ENCODE measurements at regions not wholly inside any gene's neighbourhood (a gene's known extent, or its start where the extent isn't known, plus 50 kb on each side); places are given as distances from the start of the nearest gene placed in this dataset.
A peak's percentile ranks its signal among the peaks of the same experiment; 100 is the strongest.

GRCh38 chr18:30004965-30005364 lies 1037.6 kb downstream of the DSC3 start:
- no peak overlapping the region for H3K4me3 ChIP-seq (replicated peaks in 1 of 2; ENCODE audit: low read depth in 2 of 2, low read length in 2 of 2)
- no peak for DNase-seq (ENCODE audit: low read depth in 2 of 2)
- no peak for TF ChIP-seq CTCF (IDR thresholded peaks at IDR 0.05; ENCODE audit: low read depth, low read length)

GRCh38 chr18:29982218-29982617 lies 1060.3 kb downstream of the DSC3 start:
- DNase-seq (ENCODE audit: low read depth in 2 of 2) = no peak
- TF ChIP-seq CTCF (IDR thresholded peaks at IDR 0.05; ENCODE audit: low read depth, low read length) = no peak
- no peak overlapping the region for H3K4me3 ChIP-seq (replicated peaks in 1 of 2; ENCODE audit: low read depth in 2 of 2, low read length in 2 of 2)

DNA sequence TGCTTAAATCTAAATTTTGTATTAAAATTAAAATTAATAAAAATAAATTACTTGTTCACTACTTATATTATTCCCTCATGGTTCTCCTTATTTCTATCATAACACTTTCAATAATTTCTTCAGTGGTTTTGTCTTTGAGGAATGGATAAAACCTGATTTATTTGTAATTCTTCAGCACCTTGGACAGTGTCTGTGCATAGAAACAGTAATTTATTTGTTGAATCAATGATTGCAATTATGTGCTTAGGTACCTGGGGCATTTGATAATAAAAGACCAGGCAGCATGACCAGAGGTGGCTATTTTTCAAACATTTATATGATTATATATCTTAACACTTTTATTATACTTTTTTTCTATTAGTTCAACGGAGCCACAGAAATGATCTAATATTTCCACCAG lies 1062.7 kb downstream of the DSC3 start:
- TF ChIP-seq CTCF (IDR thresholded peaks at IDR 0.05; ENCODE audit: low read depth, low read length) = no peak
- DNase-seq (ENCODE audit: low read depth in 2 of 2) = peak in 1 of 2 donors; percentile 16
- no peak overlapping the region for H3K4me3 ChIP-seq (replicated peaks in 1 of 2; ENCODE audit: low read depth in 2 of 2, low read length in 2 of 2)

DNA sequence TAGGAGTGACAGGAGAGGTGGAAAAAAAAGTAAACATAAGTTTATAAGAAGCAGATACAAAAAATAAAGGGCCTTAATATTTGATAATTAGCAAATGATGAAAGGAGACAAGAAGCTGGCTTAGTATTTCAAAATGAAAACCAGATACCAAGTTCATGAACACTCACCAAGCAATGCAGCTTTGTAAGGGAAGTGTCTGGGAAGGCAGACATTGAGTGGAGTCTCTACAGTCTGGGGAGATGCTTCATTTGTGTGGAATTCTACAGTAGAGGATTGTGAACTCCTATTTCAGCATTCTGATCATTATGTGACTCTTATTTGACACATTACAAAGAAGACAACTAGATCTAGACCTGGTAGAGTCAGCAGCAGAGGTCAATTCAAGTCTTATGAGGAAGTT lies 1072.7 kb downstream of the DSC3 start:
- TF ChIP-seq CTCF (IDR thresholded peaks at IDR 0.05; ENCODE audit: low read depth, low read length) = no peak
- no peak for DNase-seq (ENCODE audit: low read depth in 2 of 2)
- no peak overlapping the region for H3K4me3 ChIP-seq (replicated peaks in 1 of 2; ENCODE audit: low read depth in 2 of 2, low read length in 2 of 2)

GRCh38 chr18:29962579-29962978 lies 1080.0 kb downstream of the DSC3 start:
- no peak for TF ChIP-seq CTCF (IDR thresholded peaks at IDR 0.05; ENCODE audit: low read depth, low read length)
- DNase-seq (ENCODE audit: low read depth in 2 of 2) = no peak

DNA sequence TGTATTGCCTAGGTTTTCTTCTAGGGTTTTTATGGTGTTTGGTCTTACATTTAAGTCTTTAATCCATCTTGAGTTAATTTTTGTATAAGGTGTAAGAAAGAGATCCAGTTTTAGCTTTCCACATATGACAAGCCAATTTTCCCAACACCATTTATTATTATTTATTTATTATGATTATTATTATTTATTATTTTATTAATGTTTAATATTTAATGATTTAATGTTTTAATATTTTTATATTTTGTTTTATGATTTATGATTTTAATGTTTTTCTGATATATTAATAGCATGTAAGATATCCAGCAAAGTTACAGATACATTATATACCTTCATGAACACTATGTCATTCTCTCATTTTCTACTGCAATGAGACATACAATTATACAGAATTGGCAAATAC lies 1082.0 kb downstream of the DSC3 start:
- DNase-seq (ENCODE audit: low read depth in 2 of 2) = no peak
- TF ChIP-seq CTCF (IDR thresholded peaks at IDR 0.05; ENCODE audit: low read depth, low read length) = no peak
- H3K4me3 ChIP-seq (replicated peaks in 1 of 2; ENCODE audit: low read depth in 2 of 2, low read length in 2 of 2) = no peak overlapping the region

More at GRCh38 chr18:29962579-29962978, 1080.0 kb downstream of the DSC3 start:
- H3K4me3 ChIP-seq (replicated peaks in 1 of 2; ENCODE audit: low read depth in 2 of 2, low read length in 2 of 2) = no peak overlapping the region

- TF ChIP-seq CTCF (IDR thresholded peaks at IDR 0.05; ENCODE audit: low read depth, low read length) = no peak
- DNase-seq (ENCODE audit: low read depth in 2 of 2) = no peak
- H3K4me3 ChIP-seq (replicated peaks in 1 of 2; ENCODE audit: low read depth in 2 of 2, low read length in 2 of 2) = no peak overlapping the region
These were observed 1112.3 kb downstream of the DSC3 start for GRCh38 chr18:29930231-29930630.
